Neural crest cell (in vitro differentiated cells): ENCODE measurements at regions not wholly inside any gene's neighbourhood (a gene's known extent, or its start where the extent isn't known, plus 50 kb on each side); places are given as distances from the start of the nearest gene placed in this dataset.

Experiments
- DNase-seq: peaks from one replicate; pipeline ENCODE4 v3.0.0; 2021; ENCODE audit warnings: low read depth, mixed read lengths, low spot score
- H3K27ac Mint-ChIP-seq: one replicate; pipeline ENCODE4 v1.8.0; 2021; ENCODE audit warnings: mild to moderate bottlenecking, mixed read lengths; ENCODE audit not compliant: unreplicated experiment
- H3K27me3 Mint-ChIP-seq: 2 replicates; pipeline ENCODE4 v1.8.0; 2021; ENCODE audit warnings: low read depth, mild to moderate bottlenecking, mixed read lengths
- H3K36me3 Mint-ChIP-seq: 2 replicates; pipeline ENCODE4 v1.8.0; 2021; ENCODE audit warnings: low read depth, mild to moderate bottlenecking, mixed read lengths
- H3K4me1 Mint-ChIP-seq: 2 replicates; pipeline ENCODE4 v1.8.0; 2021; ENCODE audit warnings: mixed read lengths
- H3K4me3 Mint-ChIP-seq: one replicate; pipeline ENCODE4 v1.8.0; 2021; ENCODE audit warnings: mild to moderate bottlenecking, mixed read lengths
- H3K9me3 Mint-ChIP-seq: 2 replicates; pipeline ENCODE4 v1.8.0; 2021; ENCODE audit warnings: mixed read lengths
- TF ChIP-seq, protein P1 (sequence below): fragments of 200-600 bp; sonication (generic); conservative IDR thresholded peaks from 2 replicates; pipeline ENCODE4 v1.5.0; 2021; ENCODE audit warnings: antibody characterized with exemption, mild to moderate bottlenecking

DNA sequence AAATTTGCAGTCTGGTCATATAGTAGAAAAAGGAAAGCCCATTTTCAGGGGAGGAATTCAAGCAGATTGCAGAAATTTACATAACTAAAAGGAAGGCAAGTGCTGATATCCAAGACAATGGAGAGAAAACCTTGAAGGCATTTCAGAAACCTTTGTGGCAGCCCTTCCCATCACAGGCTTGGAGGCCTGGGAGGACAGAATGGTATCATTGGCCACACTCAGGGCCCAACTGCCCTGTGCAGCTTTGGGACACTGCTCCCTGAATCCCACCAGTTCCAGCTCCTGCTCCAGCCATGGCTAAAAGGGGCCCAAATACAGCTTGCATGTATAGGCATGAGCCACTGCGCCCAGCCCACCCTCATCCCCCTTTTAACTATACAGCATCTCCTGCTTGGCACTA lies 81.1 kb upstream of the NYAP2 start:
- H3K4me3 Mint-ChIP-seq, result no peak overlapping the region
- H3K4me1 Mint-ChIP-seq, result no peaks in the 10 kb centered on the region
- H3K9me3 Mint-ChIP-seq, result no peaks in the 10 kb centered on the region
- H3K27ac Mint-ChIP-seq, result no peak overlapping the region
- H3K27me3 Mint-ChIP-seq, result no peaks in the 10 kb centered on the region
- H3K36me3 Mint-ChIP-seq, result peaks cover 2% of the 10 kb centered on the region
- TF ChIP-seq, protein P1, sequence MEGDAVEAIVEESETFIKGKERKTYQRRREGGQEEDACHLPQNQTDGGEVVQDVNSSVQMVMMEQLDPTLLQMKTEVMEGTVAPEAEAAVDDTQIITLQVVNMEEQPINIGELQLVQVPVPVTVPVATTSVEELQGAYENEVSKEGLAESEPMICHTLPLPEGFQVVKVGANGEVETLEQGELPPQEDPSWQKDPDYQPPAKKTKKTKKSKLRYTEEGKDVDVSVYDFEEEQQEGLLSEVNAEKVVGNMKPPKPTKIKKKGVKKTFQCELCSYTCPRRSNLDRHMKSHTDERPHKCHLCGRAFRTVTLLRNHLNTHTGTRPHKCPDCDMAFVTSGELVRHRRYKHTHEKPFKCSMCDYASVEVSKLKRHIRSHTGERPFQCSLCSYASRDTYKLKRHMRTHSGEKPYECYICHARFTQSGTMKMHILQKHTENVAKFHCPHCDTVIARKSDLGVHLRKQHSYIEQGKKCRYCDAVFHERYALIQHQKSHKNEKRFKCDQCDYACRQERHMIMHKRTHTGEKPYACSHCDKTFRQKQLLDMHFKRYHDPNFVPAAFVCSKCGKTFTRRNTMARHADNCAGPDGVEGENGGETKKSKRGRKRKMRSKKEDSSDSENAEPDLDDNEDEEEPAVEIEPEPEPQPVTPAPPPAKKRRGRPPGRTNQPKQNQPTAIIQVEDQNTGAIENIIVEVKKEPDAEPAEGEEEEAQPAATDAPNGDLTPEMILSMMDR, result no peak
- no peak for DNase-seq

DNA sequence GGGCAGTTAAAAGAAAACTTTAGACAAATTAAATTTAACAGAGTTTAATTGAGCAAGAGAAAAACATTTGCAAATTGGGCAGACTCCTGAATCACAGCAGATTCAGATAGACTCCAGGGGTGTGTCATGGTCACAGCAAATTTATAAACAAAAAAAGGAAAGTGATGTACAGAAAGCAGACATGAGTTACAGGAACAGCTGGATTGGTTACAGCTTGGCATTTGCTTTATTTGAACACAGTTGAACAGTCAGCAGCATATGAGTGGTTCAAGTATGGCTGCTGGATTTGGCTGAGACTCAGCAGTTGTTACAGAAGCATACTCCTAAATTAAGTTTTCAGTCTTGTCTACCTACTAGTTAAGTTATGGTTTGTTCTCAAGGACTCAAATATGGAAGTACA lies 82.3 kb upstream of the NYAP2 start:
- Mint-ChIP-seq H3K4me3 (no peak overlapping the region), H3K27ac (no peak overlapping the region), H3K36me3 (peaks cover 2% of the 10 kb centered on the region), H3K9me3 (no peaks in the 10 kb centered on the region), H3K4me1 (no peaks in the 10 kb centered on the region), H3K27me3 (no peaks in the 10 kb centered on the region)
- TF ChIP-seq, protein P1, result no peak
- no peak for DNase-seq

DNA sequence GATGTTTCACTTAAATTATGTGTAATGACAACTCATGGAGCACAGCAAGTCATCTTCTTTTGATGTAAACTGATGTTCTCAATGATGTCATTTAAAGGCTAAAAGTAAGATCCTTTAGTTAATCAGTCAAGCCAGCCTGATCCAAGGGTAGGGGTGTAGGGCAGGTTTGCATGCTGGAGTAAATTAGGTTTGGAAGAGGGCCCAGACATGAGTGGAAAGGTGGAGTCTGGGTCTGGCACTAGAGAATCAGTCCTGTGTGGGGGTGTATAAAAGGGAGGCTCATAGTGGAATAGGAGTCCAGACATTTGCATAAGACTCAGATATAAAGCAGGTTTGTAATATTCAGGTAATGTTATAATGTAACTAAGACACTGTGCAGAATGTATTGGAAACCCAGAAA lies 88.8 kb upstream of the NYAP2 start:
- no peak for DNase-seq
- no peaks in the 10 kb centered on the region for H3K36me3 Mint-ChIP-seq
- TF ChIP-seq, protein P1, result no peak
- H3K9me3 Mint-ChIP-seq, result no peaks in the 10 kb centered on the region
- H3K27me3 Mint-ChIP-seq, result no peaks in the 10 kb centered on the region
- no peak overlapping the region for H3K4me3 Mint-ChIP-seq
- H3K4me1 Mint-ChIP-seq, result no peaks in the 10 kb centered on the region
- H3K27ac Mint-ChIP-seq, result no peak overlapping the region

DNA sequence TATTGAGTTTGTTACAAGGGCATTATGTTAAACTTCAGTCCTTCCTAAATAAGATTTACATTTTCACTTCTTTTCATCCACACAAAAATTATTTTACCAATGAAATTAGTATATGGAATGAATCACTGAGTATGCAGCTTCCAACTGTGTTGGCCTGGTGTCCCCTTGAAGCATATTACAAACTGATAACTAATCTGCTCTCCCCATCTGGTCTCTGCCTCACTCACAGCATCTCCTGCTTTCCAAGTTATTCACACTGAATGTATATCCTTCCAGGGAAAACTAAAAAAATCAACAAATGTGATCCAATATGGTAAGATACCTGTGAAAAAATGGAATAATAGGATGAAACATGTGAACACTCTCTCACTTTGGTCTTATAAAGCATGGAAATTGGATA lies 90.0 kb upstream of the NYAP2 start:
- peaks cover 3% of the 10 kb centered on the region for H3K9me3 Mint-ChIP-seq
- DNase-seq, result no peak

DNA sequence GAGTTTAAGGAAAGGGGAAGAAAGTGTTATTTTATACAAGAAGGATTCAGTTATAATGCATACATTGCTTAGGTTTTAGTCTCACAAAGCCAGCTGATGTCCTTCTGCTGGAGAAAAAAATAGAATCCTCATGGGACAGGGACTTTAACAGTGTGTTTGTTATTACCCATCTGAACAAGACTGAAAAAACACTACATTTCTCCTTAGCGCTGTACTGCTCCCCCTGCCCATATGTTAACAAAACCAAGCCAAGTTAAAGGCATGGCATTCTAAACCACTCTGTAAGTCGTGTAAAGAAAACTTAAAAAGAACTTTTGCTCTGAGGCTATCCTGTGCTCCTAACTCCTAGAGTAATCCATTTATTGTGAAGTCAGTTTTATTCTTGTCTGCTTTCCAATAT lies 102.6 kb upstream of the NYAP2 start:
- Mint-ChIP-seq H3K9me3 (peaks cover 5% of the 10 kb centered on the region), H3K4me3 (no peak overlapping the region), H3K4me1 (no peaks in the 10 kb centered on the region), H3K36me3 (peaks cover 7% of the 10 kb centered on the region), H3K27me3 (no peaks in the 10 kb centered on the region), H3K27ac (no peak overlapping the region)
- TF ChIP-seq, protein P1, result no peak
- DNase-seq, result no peak

More for the DNA sequence above, 90.0 kb upstream of the NYAP2 start:
- no peaks in the 10 kb centered on the region for H3K27me3 Mint-ChIP-seq
- no peaks in the 10 kb centered on the region for H3K4me1 Mint-ChIP-seq
- no peak overlapping the region for H3K4me3 Mint-ChIP-seq
- H3K27ac Mint-ChIP-seq, result no peak overlapping the region
- TF ChIP-seq, protein P1, result no peak
- H3K36me3 Mint-ChIP-seq, result peaks cover 2% of the 10 kb centered on the region

DNA sequence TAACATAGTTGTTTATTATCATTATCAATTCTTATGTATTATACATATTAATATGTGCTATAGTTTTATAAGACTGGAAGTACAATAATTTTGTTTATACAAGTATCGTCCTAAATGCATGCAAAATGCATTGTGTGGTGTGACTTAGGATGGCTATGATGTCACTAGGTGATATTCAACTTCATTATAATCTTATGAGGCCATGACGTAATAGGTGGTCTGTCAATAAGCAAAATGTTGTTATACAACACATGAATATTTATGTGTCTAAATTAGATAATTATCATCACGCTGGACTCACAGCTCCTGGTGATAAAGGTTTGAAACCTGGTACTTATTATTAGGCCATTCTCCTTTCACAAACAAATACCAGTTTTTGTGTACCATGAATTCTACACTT lies 104.4 kb upstream of the NYAP2 start:
- TF ChIP-seq, protein P1, result no peak
- Mint-ChIP-seq H3K27ac (no peak overlapping the region), H3K36me3 (no peaks in the 10 kb centered on the region), H3K27me3 (no peaks in the 10 kb centered on the region), H3K4me3 (no peak overlapping the region), H3K9me3 (peaks cover 4% of the 10 kb centered on the region), H3K4me1 (no peaks in the 10 kb centered on the region)
- no peak for DNase-seq
